ENCODE measurements at regions not wholly inside any gene's neighbourhood (a gene's known extent, or its start where the extent isn't known, plus 50 kb on each side); places are given as distances from the start of the nearest gene placed in this dataset.

DNA sequence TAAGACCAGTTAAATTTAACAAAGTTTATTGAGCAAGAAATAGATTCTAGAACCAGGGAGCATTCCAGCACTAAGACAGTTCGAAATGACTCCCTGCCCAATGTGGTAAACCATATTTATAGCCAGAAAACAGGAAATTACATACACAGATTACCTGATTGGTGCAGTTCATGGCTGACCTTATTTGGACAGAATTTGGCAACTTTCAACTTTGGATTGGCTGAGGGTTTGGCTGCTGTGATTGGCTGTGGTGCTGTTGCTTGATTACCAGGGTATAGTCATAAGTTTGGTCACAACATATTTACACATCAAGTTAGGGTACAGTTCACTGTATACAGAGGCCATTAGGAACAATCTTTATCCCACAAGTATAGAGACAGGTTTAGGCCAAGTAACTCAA lies 984.8 kb upstream of the MIR17HG start:
- TF ChIP-seq, protein P1, sequence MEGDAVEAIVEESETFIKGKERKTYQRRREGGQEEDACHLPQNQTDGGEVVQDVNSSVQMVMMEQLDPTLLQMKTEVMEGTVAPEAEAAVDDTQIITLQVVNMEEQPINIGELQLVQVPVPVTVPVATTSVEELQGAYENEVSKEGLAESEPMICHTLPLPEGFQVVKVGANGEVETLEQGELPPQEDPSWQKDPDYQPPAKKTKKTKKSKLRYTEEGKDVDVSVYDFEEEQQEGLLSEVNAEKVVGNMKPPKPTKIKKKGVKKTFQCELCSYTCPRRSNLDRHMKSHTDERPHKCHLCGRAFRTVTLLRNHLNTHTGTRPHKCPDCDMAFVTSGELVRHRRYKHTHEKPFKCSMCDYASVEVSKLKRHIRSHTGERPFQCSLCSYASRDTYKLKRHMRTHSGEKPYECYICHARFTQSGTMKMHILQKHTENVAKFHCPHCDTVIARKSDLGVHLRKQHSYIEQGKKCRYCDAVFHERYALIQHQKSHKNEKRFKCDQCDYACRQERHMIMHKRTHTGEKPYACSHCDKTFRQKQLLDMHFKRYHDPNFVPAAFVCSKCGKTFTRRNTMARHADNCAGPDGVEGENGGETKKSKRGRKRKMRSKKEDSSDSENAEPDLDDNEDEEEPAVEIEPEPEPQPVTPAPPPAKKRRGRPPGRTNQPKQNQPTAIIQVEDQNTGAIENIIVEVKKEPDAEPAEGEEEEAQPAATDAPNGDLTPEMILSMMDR (IDR thresholded peaks at IDR 0.05; ENCODE audit: insufficient read depth, low read length, poor library complexity, severe bottlenecking) = no peak
- TF ChIP-seq EZH2phosphoT487 (conservative IDR thresholded peaks at IDR 0.05; ENCODE audit: low read length) = no peak
